Activated naive CD4-positive, alpha-beta T cell treated with anti-CD3 and anti-CD28 coated beads, Interleukin-2, amount 50 U/mL, for 72 hours (primary cell): ENCODE measurements at regions not wholly inside any gene's neighbourhood (a gene's known extent, or its start where the extent isn't known, plus 50 kb on each side); places are given as distances from the start of the nearest gene placed in this dataset.
A peak's percentile ranks its signal among the peaks of the same experiment; 100 is the strongest.

Source experiments
- ATAC-seq, 2 donors: fragments of 150-1000 bp; cut with Tn5 transposase; 2 replicates each; pipeline ENCODE4 v1.10.0; 2021; ENCODE audit warnings: mild to moderate bottlenecking in 2 of 2, moderate library complexity in 2 of 2
- DNase-seq, 2 donors: peaks; one replicate each; pipeline ENCODE4 v3.0.0; 2021 to 2022; ENCODE audit warnings: low spot score in 2 of 2
- H3K27ac Mint-ChIP-seq, 2 donors: one replicate each; pipeline ENCODE4 v1.8.0; 2022; ENCODE audit warnings: mild to moderate bottlenecking in 2 of 2, mixed read lengths in 2 of 2
- H3K36me3 Mint-ChIP-seq, 2 donors: one replicate each; pipeline ENCODE4 v1.8.0; 2022; ENCODE audit warnings: mixed read lengths in 2 of 2
- H3K9me3 Mint-ChIP-seq, 2 donors: one replicate each; pipeline ENCODE4 v1.8.0; 2022; ENCODE audit warnings: mixed read lengths in 2 of 2

GRCh38 chr3:64983583-64984359, 296.0 kb upstream of the ADAMTS9 start:
- Mint-ChIP-seq H3K27ac (no peak overlapping the region), H3K9me3 (peaks cover 9 to 25% of the 10 kb centered on the region in 2 donors), H3K36me3 (peaks cover 0 to 7% of the 10 kb centered on the region in 2 donors)
- no peak for DNase-seq
- no peak for ATAC-seq

- ATAC-seq (no peak), DNase-seq (no peak)
- peaks cover 8 to 15% of the 10 kb centered on the region in 2 donors for H3K9me3 Mint-ChIP-seq
- no peak overlapping the region for H3K27ac Mint-ChIP-seq
- H3K36me3 Mint-ChIP-seq, result peaks cover 0 to 7% of the 10 kb centered on the region in 2 donors
Observed at GRCh38 chr3:64977308-64978100, 289.7 kb upstream of the ADAMTS9 start.

- Mint-ChIP-seq H3K27ac (no peak overlapping the region), H3K9me3 (peaks cover 8 to 20% of the 10 kb centered on the region in 2 donors), H3K36me3 (peaks cover 0 to 7% of the 10 kb centered on the region in 2 donors)
- ATAC-seq, result no peak
- DNase-seq, result no peak
Observed at GRCh38 chr3:64976456-64976855, 288.7 kb upstream of the ADAMTS9 start.

- Mint-ChIP-seq H3K36me3 (peaks cover 0 to 7% of the 10 kb centered on the region in 2 donors), H3K27ac (no peak overlapping the region), H3K9me3 (peaks cover 8 to 26% of the 10 kb centered on the region in 2 donors)
- no peak for ATAC-seq
- DNase-seq, result no peak
Observed at GRCh38 chr3:64975147-64975546, 287.3 kb upstream of the ADAMTS9 start.

- no peak for ATAC-seq
- peaks cover 8 to 29% of the 10 kb centered on the region in 2 donors for H3K9me3 Mint-ChIP-seq
- H3K27ac Mint-ChIP-seq, result no peak overlapping the region
- peaks cover 0 to 5% of the 10 kb centered on the region in 2 donors for H3K36me3 Mint-ChIP-seq
- no peak for DNase-seq
Observed at GRCh38 chr3:64974401-64974800, 286.6 kb upstream of the ADAMTS9 start.

GRCh38 chr3:64972793-64973192, 285.0 kb upstream of the ADAMTS9 start:
- H3K36me3 Mint-ChIP-seq, result no peaks in the 10 kb centered on the region

GRCh38 chr3:64971602-64972001, 283.8 kb upstream of the ADAMTS9 start:
- ATAC-seq (no peak), DNase-seq (no peak)
- no peaks in the 10 kb centered on the region for H3K36me3 Mint-ChIP-seq
- H3K9me3 Mint-ChIP-seq, result peaks cover 6 to 36% of the 10 kb centered on the region in 2 donors
- no peak overlapping the region for H3K27ac Mint-ChIP-seq

More at GRCh38 chr3:64972793-64973192, 285.0 kb upstream of the ADAMTS9 start:
- no peak for DNase-seq
- peak in 1 of 2 donors; percentile 85 for ATAC-seq
- Mint-ChIP-seq H3K27ac (peak overlapping the region in 1 of 2 donors; percentile 50), H3K9me3 (peaks cover 8 to 30% of the 10 kb centered on the region in 2 donors)

GRCh38 chr3:64970634-64971033, 282.8 kb upstream of the ADAMTS9 start:
- no peak for ATAC-seq
- Mint-ChIP-seq H3K27ac (no peak overlapping the region), H3K36me3 (no peaks in the 10 kb centered on the region), H3K9me3 (peaks cover 8 to 33% of the 10 kb centered on the region in 2 donors)
- DNase-seq, result no peak

GRCh38 chr3:64961301-64961700, 273.5 kb upstream of the ADAMTS9 start:
- no peak for DNase-seq
- Mint-ChIP-seq H3K9me3 (peaks cover 22 to 23% of the 10 kb centered on the region in 2 donors), H3K36me3 (no peaks in the 10 kb centered on the region), H3K27ac (no peak overlapping the region)
- ATAC-seq, result no peak

- H3K36me3 Mint-ChIP-seq, result peaks cover 0 to under 1% of the 10 kb centered on the region in 2 donors
- peaks cover 15 to 24% of the 10 kb centered on the region in 2 donors for H3K9me3 Mint-ChIP-seq
- ATAC-seq (no peak), DNase-seq (no peak)
- no peak overlapping the region for H3K27ac Mint-ChIP-seq
Observed at GRCh38 chr3:64958199-64958843, 270.5 kb upstream of the ADAMTS9 start.

GRCh38 chr3:64957408-64958198, 269.8 kb upstream of the ADAMTS9 start:
- DNase-seq (no peak), ATAC-seq (no peak)
- Mint-ChIP-seq H3K9me3 (peaks cover 18 to 27% of the 10 kb centered on the region in 2 donors), H3K27ac (no peak overlapping the region), H3K36me3 (peaks cover 0 to 7% of the 10 kb centered on the region in 2 donors)

- no peak overlapping the region for H3K27ac Mint-ChIP-seq
- H3K9me3 Mint-ChIP-seq, result peaks cover 15 to 22% of the 10 kb centered on the region in 2 donors
- ATAC-seq, result no peak
- DNase-seq, result no peak
- H3K36me3 Mint-ChIP-seq, result peaks cover 0 to 7% of the 10 kb centered on the region in 2 donors
Observed at GRCh38 chr3:64956711-64957325, 269.0 kb upstream of the ADAMTS9 start.

- no peak for ATAC-seq
- H3K27ac Mint-ChIP-seq, result no peak overlapping the region
Observed at GRCh38 chr3:64954995-64955636, 267.3 kb upstream of the ADAMTS9 start.

GRCh38 chr3:64945171-64945729, 257.4 kb upstream of the ADAMTS9 start:
- H3K9me3 Mint-ChIP-seq, result peaks cover 23% of the 10 kb centered on the region in 2 donors
- no peak for DNase-seq
- H3K27ac Mint-ChIP-seq, result no peak overlapping the region
- ATAC-seq, result no peak
- no peaks in the 10 kb centered on the region for H3K36me3 Mint-ChIP-seq

More at GRCh38 chr3:64954995-64955636, 267.3 kb upstream of the ADAMTS9 start:
- peaks cover 14 to 19% of the 10 kb centered on the region in 2 donors for H3K9me3 Mint-ChIP-seq
- no peak for DNase-seq
- H3K36me3 Mint-ChIP-seq, result peaks cover 0 to 7% of the 10 kb centered on the region in 2 donors

GRCh38 chr3:64943866-64944265, 256.1 kb upstream of the ADAMTS9 start:
- DNase-seq, result no peak
- peaks cover 21 to 23% of the 10 kb centered on the region in 2 donors for H3K9me3 Mint-ChIP-seq
- no peak for ATAC-seq
- no peaks in the 10 kb centered on the region for H3K36me3 Mint-ChIP-seq
- no peak overlapping the region for H3K27ac Mint-ChIP-seq
